Spleen (tissue), 11 donors: ENCODE measurements at regions not wholly inside any gene's neighbourhood (a gene's known extent, or its start where the extent isn't known, plus 50 kb on each side); places are given as distances from the start of the nearest gene placed in this dataset.

ENCODE experiments used
- DNase-seq: peaks from one replicate; pipeline ENCODE4 v3.0.0-alpha.2; 2020
- H3K27ac ChIP-seq, 8 donors: fragments of 200-600 bp; sonication (generic) in 7 of 8; 1 replicate in 4 of 8; 2 replicates in 4 of 8; pipeline versions ENCODE4 v1.5.0 to v1.8.0; 2016 to 2021; ENCODE audit warnings: inconsistent platforms in 4 of 8, mild to moderate bottlenecking in 4 of 8, moderate library complexity in 1 of 8
- H3K27me3 ChIP-seq, 7 donors: fragments of 200-600 bp; sonication (generic) in 6 of 7; replicated peaks in 1 of 7; 1 replicate in 4 of 7; 2 replicates in 3 of 7; pipeline versions ENCODE4 v1.5.0 to v1.8.0; 2016 to 2021; ENCODE audit warnings: inconsistent platforms in 3 of 7, mild to moderate bottlenecking in 1 of 7
- H3K36me3 ChIP-seq, 6 donors: fragments of 200-600 bp; sonication (generic) in 5 of 6; 1 replicate in 4 of 6; 2 replicates in 2 of 6; pipeline versions ENCODE4 v1.5.0 to v1.8.0; 2016 to 2021; ENCODE audit warnings: inconsistent platforms in 2 of 6
- H3K4me1 ChIP-seq, 6 donors: fragments of 200-600 bp; sonication (generic) in 5 of 6; 1 replicate in 3 of 6; 2 replicates in 3 of 6; pipeline versions ENCODE4 v1.5.0 to v1.8.0; 2016 to 2021; ENCODE audit warnings: inconsistent platforms in 3 of 6
- H3K4me3 ChIP-seq, 8 donors: fragments of 200-600 bp; sonication (generic) in 7 of 8; 1 replicate in 4 of 8; 2 replicates in 4 of 8; pipeline versions ENCODE4 v1.5.0 to v1.8.0; 2016 to 2021; ENCODE audit warnings: inconsistent platforms in 4 of 8, mild to moderate bottlenecking in 4 of 8, moderate library complexity in 2 of 8
- H3K9me3 ChIP-seq, 8 donors: fragments of 200-600 bp; sonication (generic) in 7 of 8; 1 replicate in 4 of 8; 2 replicates in 4 of 8; pipeline versions ENCODE4 v1.5.0 to v1.8.0; 2016 to 2021; ENCODE audit warnings: inconsistent platforms in 4 of 8
- CTCF ChIP-seq, 11 experiments: fragments of 200-600 bp in 7 of 11; fragments of 450-650 bp in 4 of 11; sonication (generic) in 4 of 11; IDR thresholded peaks in 8 of 11; conservative IDR thresholded peaks in 3 of 11; 1 replicate in 7 of 11; 2 replicates in 4 of 11; pipeline versions ENCODE4 v1.4.0 to v1.8.0; 2016 to 2021; ENCODE audit warnings: antibody characterized with exemption in 11 of 11, inconsistent platforms in 4 of 11, mild to moderate bottlenecking in 1 of 11
- POLR2A ChIP-seq, 3 donors: fragments of 450-650 bp; IDR thresholded peaks; one replicate each; pipeline ENCODE4 v1.5.1; 2017; ENCODE audit warnings: antibody characterized with exemption in 3 of 3, mild to moderate bottlenecking in 1 of 3
- POLR2AphosphoS5 ChIP-seq, 3 donors: sonication (generic); formaldehyde crosslinking; IDR thresholded peaks; one replicate each; pipeline ENCODE4 v1.5.1; 2017; ENCODE audit warnings: antibody characterized with exemption in 3 of 3
- WGBS, 5 donors: extraction: QIAGEN DNeasy Blood & Tissue Kit in 3 of 5; methylation state at CpG; one replicate each; pipeline versions ENCODE4 v1.1.5 to v1.1.7; 2013 to 2018; 5-methylcytosine and 5-hydroxymethylcytosine counted together
- intact Hi-C: fragments of 100-400 bp; cut with DNase I; formaldehyde crosslinking; loops from one replicate; pipeline ENCODE4 v1.15.0; 2023; ENCODE audit warnings: low total_unique reads
- donor health status: healthy with polysubstance abuse.
- donor health status: DM: no; HTN: no; CAD: no; lungs with moderate emphysema.
- donor health status: DM: no; HTN: no; CAD: no.
- donor health status: Bipolar disorder and iron deficiency.
- donor health status: healthy.
- donor health status: DM: no; HTN: no; CAD: no.
- donor health status: DM: yes; HTN: yes; CAD: no.

- Histone ChIP-seq H3K36me3 (no peaks in the 10 kb centered on the region), H3K9me3 (peaks cover 0 to 6% (median 0%) of the 10 kb centered on the region in 8 donors), H3K27ac (no peak overlapping the region), H3K4me1 (peaks cover 0 to 4% (median 0%) of the 10 kb centered on the region in 6 donors), H3K4me3 (no peak overlapping the region), H3K27me3 (no peaks in the 10 kb centered on the region)
- no peak for DNase-seq
- 70 to 76% (median 73%) methylated on average over 2 of the region's 2 CpGs for WGBS, 5 donors
- intact Hi-C loops: no loop called here
- TF ChIP-seq POLR2A (IDR thresholded peaks at IDR 0.05): no peak
- no peak for TF ChIP-seq POLR2AphosphoS5 (IDR thresholded peaks at IDR 0.05)
- TF ChIP-seq CTCF (IDR thresholded peaks at IDR 0.05 in 8 of 11, conservative IDR thresholded peaks at IDR 0.05 in 3 of 11): no peak
Observed at GRCh38 chr1:177451191-177451590, 280.4 kb downstream of the BRINP2 start.

GRCh38 chr1:177448652-177449357 lies 278.0 kb downstream of the BRINP2 start:
- DNase-seq: no peak
- Histone ChIP-seq H3K36me3 (no peaks in the 10 kb centered on the region), H3K9me3 (peaks cover 0 to 6% (median 0%) of the 10 kb centered on the region in 8 donors), H3K27me3 (no peaks in the 10 kb centered on the region), H3K27ac (no peak overlapping the region), H3K4me3 (no peak overlapping the region), H3K4me1 (peaks cover 0 to 8% (median 0%) of the 10 kb centered on the region in 6 donors)
- TF ChIP-seq CTCF (IDR thresholded peaks at IDR 0.05 in 8 of 11, conservative IDR thresholded peaks at IDR 0.05 in 3 of 11): no peak
- no peak for TF ChIP-seq POLR2AphosphoS5 (IDR thresholded peaks at IDR 0.05)
- no peak for TF ChIP-seq POLR2A (IDR thresholded peaks at IDR 0.05)
- intact Hi-C loops: no loop called here
- WGBS, 5 donors: 59 to 65% (median 61%) methylated on average over 5 of the region's 5 CpGs

- Histone ChIP-seq H3K4me3 (no peak overlapping the region), H3K9me3 (peaks cover 0 to under 1% (median 0%) of the 10 kb centered on the region in 8 donors), H3K27ac (no peak overlapping the region), H3K4me1 (peaks cover 0 to 8% (median 0%) of the 10 kb centered on the region in 6 donors), H3K36me3 (no peaks in the 10 kb centered on the region), H3K27me3 (no peaks in the 10 kb centered on the region)
- intact Hi-C loops: no loop called here
- no peak for TF ChIP-seq POLR2A (IDR thresholded peaks at IDR 0.05)
- no peak for TF ChIP-seq CTCF (IDR thresholded peaks at IDR 0.05 in 8 of 11, conservative IDR thresholded peaks at IDR 0.05 in 3 of 11)
- TF ChIP-seq POLR2AphosphoS5 (IDR thresholded peaks at IDR 0.05): no peak
- no peak for DNase-seq
- 54 to 71% (median 59%) methylated on average over 2 of the region's 2 CpGs for WGBS, 5 donors
Observed at GRCh38 chr1:177448036-177448615, 277.4 kb downstream of the BRINP2 start.

- peaks cover 0 to 8% (median 0%) of the 10 kb centered on the region in 6 donors for H3K4me1 ChIP-seq
- H3K27ac ChIP-seq: no peak overlapping the region
- no peaks in the 10 kb centered on the region for H3K27me3 ChIP-seq
- H3K36me3 ChIP-seq: no peaks in the 10 kb centered on the region
- no peak overlapping the region for H3K4me3 ChIP-seq
- H3K9me3 ChIP-seq: no peaks in the 10 kb centered on the region
- no peak for TF ChIP-seq POLR2AphosphoS5 (IDR thresholded peaks at IDR 0.05)
- TF ChIP-seq POLR2A (IDR thresholded peaks at IDR 0.05): no peak
- TF ChIP-seq CTCF (IDR thresholded peaks at IDR 0.05 in 8 of 11, conservative IDR thresholded peaks at IDR 0.05 in 3 of 11): no peak
- intact Hi-C loops: no loop called here
- WGBS, 5 donors: 86 to 93% (median 92%) methylated on average over 3 of the region's 3 CpGs
- no peak for DNase-seq
Observed at GRCh38 chr1:177444997-177445746, 274.4 kb downstream of the BRINP2 start.
